ENCODE measurements at regions not wholly inside any gene's neighbourhood (a gene's known extent, or its start where the extent isn't known, plus 50 kb on each side); places are given as distances from the start of the nearest gene placed in this dataset.

- no peak overlapping the region for H3K4me3 ChIP-seq (ENCODE audit: low read depth in 1 of 3, low read length in 3 of 3)
Observed at GRCh38 chr3:86772699-86773098, 218.2 kb downstream of the VGLL3 start.

More at GRCh38 chr3:86772699-86773098, 218.2 kb downstream of the VGLL3 start:
- Histone ChIP-seq H3K27me3 (ENCODE audit: control insufficient read depth in 4 of 4, insufficient read depth in 4 of 4, low read length in 3 of 4) (no peaks in the 10 kb centered on the region), H3K4me1 (ENCODE audit: control insufficient read depth in 4 of 4, insufficient read depth in 4 of 4, low read length in 3 of 4) (no peaks in the 10 kb centered on the region), H3K9ac (ENCODE audit: low read depth in 1 of 2, low read length in 2 of 2) (no peak overlapping the region), H3K27ac (ENCODE audit: low read depth in 1 of 2, low read length in 2 of 2) (no peak overlapping the region), H3K36me3 (ENCODE audit: control insufficient read depth in 4 of 4, insufficient read depth in 3 of 4, low read depth in 1 of 4, low read length in 3 of 4) (no peaks in the 10 kb centered on the region), H3K9me3 (ENCODE audit: control insufficient read depth in 4 of 4, low read length in 3 of 4) (no peaks in the 10 kb centered on the region)
- TF ChIP-seq RXRA (IDR thresholded peaks at IDR 0.05) (no peak), TAF1 (conservative IDR thresholded peaks at IDR 0.05) (no peak), JUND (IDR thresholded peaks at IDR 0.05) (no peak), YY1 (IDR thresholded peaks at IDR 0.05) (no peak), CTCF (IDR thresholded peaks at IDR 0.05; ENCODE audit: low read depth, low read length, missing input control) (no peak), MAX (IDR thresholded peaks at IDR 0.05) (no peak), RAD21 (IDR thresholded peaks at IDR 0.05) (no peak), EGR1 (IDR thresholded peaks at IDR 0.05; ENCODE audit: low read depth in 2 of 2) (no peak), ZBTB33 (IDR thresholded peaks at IDR 0.05) (no peak), FOXA2 (IDR thresholded peaks at IDR 0.05) (no peak), SP1 (IDR thresholded peaks at IDR 0.05) (no peak), HNF4A (conservative IDR thresholded peaks at IDR 0.05) (no peak), GABPA (IDR thresholded peaks at IDR 0.05 in 1 of 2, conservative IDR thresholded peaks at IDR 0.05 in 1 of 2) (no peak), FOXA1 (IDR thresholded peaks at IDR 0.05) (no peak), NR2F2 (IDR thresholded peaks at IDR 0.05) (no peak), HNF4G (IDR thresholded peaks at IDR 0.05) (no peak), REST (IDR thresholded peaks at IDR 0.05) (no peak), ATF3 (IDR thresholded peaks at IDR 0.05) (no peak)
- DNase-seq (ENCODE audit: low spot score), result no peak
- 77% methylated on average over 5 of the region's 5 CpGs for WGBS
